ENCODE measurements at regions not wholly inside any gene's neighbourhood (a gene's known extent, or its start where the extent isn't known, plus 50 kb on each side); places are given as distances from the start of the nearest gene placed in this dataset.
"Not testable (repeated sequence)": the region's sequence is repeated elsewhere in the genome, so short reads cannot be mapped to it uniquely, and the experiment has no call there.

GRCh38 chr6:80436663-80437062 lies 330.2 kb downstream of the BCKDHB start:
- ATAC-seq (replicated peaks; ENCODE audit: extremely low read depth, poor library complexity, severe bottlenecking) (no peak), DNase-seq (ENCODE audit: low spot score in 2 of 2) (no peak)
- Mint-ChIP-seq H3K27me3 (no peaks in the 10 kb centered on the region), H3K4me3 (no peak overlapping the region), H3K9me3 (peaks cover 7% of the 10 kb centered on the region), H3K27ac (ENCODE audit: low read depth) (no peak overlapping the region), H3K4me1 (no peaks in the 10 kb centered on the region), H3K36me3 (ENCODE audit: insufficient read depth) (no peaks in the 10 kb centered on the region)

- Mint-ChIP-seq H3K27me3 (no peaks in the 10 kb centered on the region), H3K9me3 (peaks cover 17% of the 10 kb centered on the region), H3K36me3 (ENCODE audit: insufficient read depth) (peaks cover 2% of the 10 kb centered on the region)
Observed at GRCh38 chr6:80435457-80435856, 329.0 kb downstream of the BCKDHB start.

DNA sequence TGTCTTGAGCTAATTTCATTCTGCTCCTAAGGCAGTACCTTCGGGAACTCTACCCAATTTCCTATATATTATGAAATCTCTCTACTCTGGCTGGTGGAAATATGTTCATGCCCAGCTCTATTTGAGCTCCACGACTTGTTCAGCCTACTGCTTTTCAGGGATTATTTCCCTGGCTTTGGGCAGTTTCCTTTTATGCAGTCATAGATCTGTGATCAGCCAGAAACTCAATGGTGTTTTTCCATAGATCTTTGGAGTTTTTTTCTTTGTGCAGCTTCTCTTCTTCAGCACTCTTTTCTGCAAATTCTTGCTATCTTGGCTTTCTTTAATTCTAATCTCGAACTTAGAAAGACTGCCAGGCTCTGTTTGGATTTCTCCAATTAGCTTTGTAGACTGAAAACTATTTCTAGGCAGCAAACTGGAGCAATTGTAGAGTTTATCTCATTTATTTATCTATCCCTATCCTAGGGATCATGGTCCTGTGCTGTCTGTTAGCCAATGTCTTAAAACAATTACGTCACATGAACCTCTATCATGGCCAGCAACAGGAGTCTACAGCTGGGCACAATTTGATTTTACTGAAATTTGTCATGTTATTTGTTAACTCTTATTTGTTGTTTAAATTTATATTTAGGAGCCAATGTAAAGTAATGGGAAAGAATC lies 328.4 kb downstream of the BCKDHB start:
- DNase-seq (ENCODE audit: low spot score in 2 of 2): no peak

More at GRCh38 chr6:80435457-80435856, 329.0 kb downstream of the BCKDHB start:
- no peak overlapping the region for H3K27ac Mint-ChIP-seq (ENCODE audit: low read depth)
- H3K4me3 Mint-ChIP-seq: no peak overlapping the region
- no peak for DNase-seq (ENCODE audit: low spot score in 2 of 2)
- no peak for ATAC-seq (replicated peaks; ENCODE audit: extremely low read depth, poor library complexity, severe bottlenecking)
- no peaks in the 10 kb centered on the region for H3K4me1 Mint-ChIP-seq

DNA sequence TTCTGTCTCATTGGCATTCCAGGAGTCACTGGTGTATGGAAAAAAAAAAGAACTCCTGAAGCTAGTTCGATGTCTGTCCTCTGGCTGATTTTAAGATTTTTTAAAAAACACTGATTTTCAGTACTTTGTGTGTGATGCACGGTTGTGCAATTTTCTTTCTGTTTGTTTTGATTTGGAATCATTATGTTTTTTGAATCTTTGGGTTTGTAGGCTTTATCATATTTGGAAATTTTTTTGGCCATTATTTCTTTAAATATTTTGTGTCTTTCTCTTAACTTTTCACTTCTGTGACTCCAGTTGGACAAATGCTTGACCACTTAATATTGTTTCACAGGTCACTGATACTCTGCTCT lies 327.2 kb downstream of the BCKDHB start:
- Mint-ChIP-seq H3K27me3 (no peaks in the 10 kb centered on the region), H3K9me3 (peaks cover 19% of the 10 kb centered on the region), H3K36me3 (ENCODE audit: insufficient read depth) (peaks cover 2% of the 10 kb centered on the region), H3K4me3 (no peak overlapping the region), H3K27ac (ENCODE audit: low read depth) (no peak overlapping the region), H3K4me1 (no peaks in the 10 kb centered on the region)
- DNase-seq (ENCODE audit: low spot score in 2 of 2): no peak
- no peak for ATAC-seq (replicated peaks; ENCODE audit: extremely low read depth, poor library complexity, severe bottlenecking)

More for the DNA sequence above, 328.4 kb downstream of the BCKDHB start:
- Mint-ChIP-seq H3K27me3 (no peaks in the 10 kb centered on the region), H3K27ac (ENCODE audit: low read depth) (no peak overlapping the region), H3K4me1 (no peaks in the 10 kb centered on the region), H3K9me3 (peaks cover 19% of the 10 kb centered on the region), H3K4me3 (no peak overlapping the region), H3K36me3 (ENCODE audit: insufficient read depth) (peaks cover 2% of the 10 kb centered on the region)
- ATAC-seq (replicated peaks; ENCODE audit: extremely low read depth, poor library complexity, severe bottlenecking): no peak

- peaks cover 2% of the 10 kb centered on the region for H3K36me3 Mint-ChIP-seq (ENCODE audit: insufficient read depth)
- no peak for DNase-seq (ENCODE audit: low spot score in 2 of 2)
- H3K9me3 Mint-ChIP-seq: peaks cover 19% of the 10 kb centered on the region
- no peaks in the 10 kb centered on the region for H3K27me3 Mint-ChIP-seq
- no peak overlapping the region for H3K4me3 Mint-ChIP-seq
- H3K27ac Mint-ChIP-seq (ENCODE audit: low read depth): no peak overlapping the region
- H3K4me1 Mint-ChIP-seq: no peaks in the 10 kb centered on the region
- no peak for ATAC-seq (replicated peaks; ENCODE audit: extremely low read depth, poor library complexity, severe bottlenecking)
Observed at GRCh38 chr6:80433010-80433672, 326.7 kb downstream of the BCKDHB start.

GRCh38 chr6:80425089-80425823 lies 318.8 kb downstream of the BCKDHB start:
- H3K27ac Mint-ChIP-seq (ENCODE audit: low read depth): no peak overlapping the region
- H3K27me3 Mint-ChIP-seq: no peaks in the 10 kb centered on the region
- DNase-seq (ENCODE audit: low spot score in 2 of 2): no peak
- H3K4me3 Mint-ChIP-seq: no peak overlapping the region
- peaks cover 31% of the 10 kb centered on the region for H3K9me3 Mint-ChIP-seq
- ATAC-seq (replicated peaks; ENCODE audit: extremely low read depth, poor library complexity, severe bottlenecking): no peak
- no peaks in the 10 kb centered on the region for H3K36me3 Mint-ChIP-seq (ENCODE audit: insufficient read depth)
- H3K4me1 Mint-ChIP-seq: no peaks in the 10 kb centered on the region

DNA sequence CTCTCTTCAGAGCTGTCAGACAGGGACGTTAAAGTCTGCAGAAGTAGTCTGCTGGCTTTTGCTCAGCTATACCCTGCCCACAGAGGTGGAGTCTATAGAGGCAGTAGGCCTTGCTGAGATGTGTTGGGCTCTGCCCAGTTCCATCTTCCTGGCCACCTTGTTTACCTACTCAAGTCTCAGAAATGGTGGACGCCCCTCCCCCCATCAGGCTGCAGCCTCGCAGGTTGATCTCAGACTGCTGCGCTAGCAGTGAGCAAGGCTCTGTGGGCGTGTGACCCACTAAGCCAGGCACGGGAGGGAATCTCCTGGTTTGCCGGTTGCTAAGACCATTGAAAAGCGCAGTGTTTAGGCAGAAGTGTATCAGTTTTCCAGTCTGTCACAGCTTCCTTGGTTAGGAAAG lies 305.0 kb downstream of the BCKDHB start:
- H3K4me1 Mint-ChIP-seq: no peaks in the 10 kb centered on the region
- peaks cover 33% of the 10 kb centered on the region for H3K9me3 Mint-ChIP-seq
- H3K27me3 Mint-ChIP-seq: no peaks in the 10 kb centered on the region
- no peak overlapping the region for H3K4me3 Mint-ChIP-seq
- H3K36me3 Mint-ChIP-seq (ENCODE audit: insufficient read depth): peaks cover 1% of the 10 kb centered on the region
- DNase-seq (ENCODE audit: low spot score in 2 of 2): no peak
- no peak for ATAC-seq (replicated peaks; ENCODE audit: extremely low read depth, poor library complexity, severe bottlenecking)
- no peak overlapping the region for H3K27ac Mint-ChIP-seq (ENCODE audit: low read depth)

- H3K27ac Mint-ChIP-seq (ENCODE audit: low read depth); ATAC-seq (replicated peaks; ENCODE audit: extremely low read depth, poor library complexity, severe bottlenecking); H3K4me3 Mint-ChIP-seq; H3K27me3 Mint-ChIP-seq; H3K36me3 Mint-ChIP-seq (ENCODE audit: insufficient read depth); DNase-seq (ENCODE audit: low spot score in 2 of 2); H3K4me1 Mint-ChIP-seq: not testable (repeated sequence)
- peaks cover 20% of the 10 kb centered on the region for H3K9me3 Mint-ChIP-seq
Observed at GRCh38 chr6:80407976-80408375, 301.5 kb downstream of the BCKDHB start.

GRCh38 chr6:80404889-80405288 lies 298.4 kb downstream of the BCKDHB start:
- ATAC-seq (replicated peaks; ENCODE audit: extremely low read depth, poor library complexity, severe bottlenecking): no peak
- H3K9me3 Mint-ChIP-seq: peaks cover 13% of the 10 kb centered on the region
- H3K36me3 Mint-ChIP-seq (ENCODE audit: insufficient read depth): peaks cover 1% of the 10 kb centered on the region

GRCh38 chr6:80403365-80403764 lies 296.9 kb downstream of the BCKDHB start:
- Mint-ChIP-seq H3K27ac (ENCODE audit: low read depth) (no peak overlapping the region), H3K4me3 (no peak overlapping the region), H3K36me3 (ENCODE audit: insufficient read depth) (peaks cover 1% of the 10 kb centered on the region), H3K9me3 (peaks cover 22% of the 10 kb centered on the region), H3K27me3 (no peaks in the 10 kb centered on the region), H3K4me1 (no peaks in the 10 kb centered on the region)
- DNase-seq (ENCODE audit: low spot score in 2 of 2): no peak
- no peak for ATAC-seq (replicated peaks; ENCODE audit: extremely low read depth, poor library complexity, severe bottlenecking)

More at GRCh38 chr6:80404889-80405288, 298.4 kb downstream of the BCKDHB start:
- Mint-ChIP-seq H3K27ac (ENCODE audit: low read depth) (no peak overlapping the region), H3K27me3 (no peaks in the 10 kb centered on the region), H3K4me1 (no peaks in the 10 kb centered on the region), H3K4me3 (no peak overlapping the region)
- no peak for DNase-seq (ENCODE audit: low spot score in 2 of 2)

- Mint-ChIP-seq H3K4me3 (no peak overlapping the region), H3K27me3 (no peaks in the 10 kb centered on the region), H3K36me3 (ENCODE audit: insufficient read depth) (no peaks in the 10 kb centered on the region), H3K4me1 (no peaks in the 10 kb centered on the region), H3K9me3 (peaks cover 20% of the 10 kb centered on the region), H3K27ac (ENCODE audit: low read depth) (no peak overlapping the region)
- ATAC-seq (replicated peaks; ENCODE audit: extremely low read depth, poor library complexity, severe bottlenecking) (no peak), DNase-seq (ENCODE audit: low spot score in 2 of 2) (no peak)
Observed at GRCh38 chr6:80402266-80402665, 295.8 kb downstream of the BCKDHB start.

Data from central memory CD8-positive, alpha-beta T cell (primary cell).